OCI-LY7 (cell line): ENCODE measurements at regions not wholly inside any gene's neighbourhood (a gene's known extent, or its start where the extent isn't known, plus 50 kb on each side); places are given as distances from the start of the nearest gene placed in this dataset.

Experiments
- EZH2phosphoT487 ChIP-seq: fragments of 200-600 bp; sonication (generic); IDR thresholded peaks from 2 replicates; pipeline ENCODE4 v1.6.1; 2018; ENCODE audit warnings: low read depth, borderline replicate concordance, mild to moderate bottlenecking, mixed run types, antibody characterized with exemption, low read length, moderate library complexity, mixed read lengths
- TF ChIP-seq, protein P1 (sequence below): fragments of 200-600 bp; sonication (generic); conservative IDR thresholded peaks from 2 replicates; pipeline ENCODE4 v1.5.1; 2014; ENCODE audit warnings: mild to moderate bottlenecking, antibody characterized with exemption, low read length, moderate library complexity, mixed read lengths

- TF ChIP-seq, protein P1, sequence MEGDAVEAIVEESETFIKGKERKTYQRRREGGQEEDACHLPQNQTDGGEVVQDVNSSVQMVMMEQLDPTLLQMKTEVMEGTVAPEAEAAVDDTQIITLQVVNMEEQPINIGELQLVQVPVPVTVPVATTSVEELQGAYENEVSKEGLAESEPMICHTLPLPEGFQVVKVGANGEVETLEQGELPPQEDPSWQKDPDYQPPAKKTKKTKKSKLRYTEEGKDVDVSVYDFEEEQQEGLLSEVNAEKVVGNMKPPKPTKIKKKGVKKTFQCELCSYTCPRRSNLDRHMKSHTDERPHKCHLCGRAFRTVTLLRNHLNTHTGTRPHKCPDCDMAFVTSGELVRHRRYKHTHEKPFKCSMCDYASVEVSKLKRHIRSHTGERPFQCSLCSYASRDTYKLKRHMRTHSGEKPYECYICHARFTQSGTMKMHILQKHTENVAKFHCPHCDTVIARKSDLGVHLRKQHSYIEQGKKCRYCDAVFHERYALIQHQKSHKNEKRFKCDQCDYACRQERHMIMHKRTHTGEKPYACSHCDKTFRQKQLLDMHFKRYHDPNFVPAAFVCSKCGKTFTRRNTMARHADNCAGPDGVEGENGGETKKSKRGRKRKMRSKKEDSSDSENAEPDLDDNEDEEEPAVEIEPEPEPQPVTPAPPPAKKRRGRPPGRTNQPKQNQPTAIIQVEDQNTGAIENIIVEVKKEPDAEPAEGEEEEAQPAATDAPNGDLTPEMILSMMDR: no peak
- TF ChIP-seq EZH2phosphoT487: no peak
Measured at GRCh38 chr3:71949442-71949841, 164.5 kb upstream of the PROK2 start.
